ENCODE measurements at regions not wholly inside any gene's neighbourhood (a gene's known extent, or its start where the extent isn't known, plus 50 kb on each side); places are given as distances from the start of the nearest gene placed in this dataset.

GRCh38 chr13:85575110-85575509, 224.1 kb downstream of the SLITRK6 start:
- no peak overlapping the region for H3K9ac ChIP-seq (ENCODE audit: low read length)
- H2AFZ ChIP-seq (ENCODE audit: low read depth, low read length, poor library complexity, severe bottlenecking) = no peak overlapping the region
- H3K9me3 ChIP-seq (ENCODE audit: control insufficient read depth in 1 of 2, insufficient read depth in 1 of 2, low read depth in 1 of 2, low read length in 2 of 2) = no peaks in the 10 kb centered on the region
- no peak for DNase-seq (ENCODE audit: low read depth, low spot score)
- RAD21 ChIA-PET (ENCODE audit: low non-redundant PET in 1 of 2, low total read pairs in 2 of 2, uncharacterized antibody in 2 of 2, unreplicated experiment in 2 of 2) = no interaction called here
- POLR2A ChIA-PET = no interaction called here
- no peaks in the 10 kb centered on the region for H3K36me3 ChIP-seq (ENCODE audit: control insufficient read depth in 1 of 2, insufficient read depth in 2 of 2, low read length in 2 of 2)
- intact Hi-C loops (cut with micrococcal nuclease) = no loop called here
- H3K4me3 ChIP-seq (replicated peaks in 1 of 2; ENCODE audit: low read depth in 1 of 2, low read length in 2 of 2) = no peak overlapping the region
- CTCF ChIA-PET = no interaction called here
- TF ChIP-seq CTCF (IDR thresholded peaks at IDR 0.05 in 2 of 3, conservative IDR thresholded peaks at IDR 0.05 in 1 of 3; ENCODE audit: borderline replicate concordance in 1 of 3, insufficient read depth in 1 of 3, low read depth in 2 of 3, low read length in 2 of 3) = no peak
- no peak for TF ChIP-seq ZFX (IDR thresholded peaks at IDR 0.05)
- TF ChIP-seq REST (IDR thresholded peaks at IDR 0.05; ENCODE audit: low read depth) = no peak
- no peak for TF ChIP-seq ZBTB33 (IDR thresholded peaks at IDR 0.05; ENCODE audit: extremely low read depth, insufficient replicate concordance, low read length)
- no peak for TF ChIP-seq POLR2AphosphoS5 (IDR thresholded peaks at IDR 0.05; ENCODE audit: low read depth, low read length)
- TF ChIP-seq EZH2 (IDR thresholded peaks at IDR 0.05) = no peak
- TF ChIP-seq RAD21 (IDR thresholded peaks at IDR 0.05; ENCODE audit: low read depth) = no peak
- no peak for TF ChIP-seq CBX3 (IDR thresholded peaks at IDR 0.05; ENCODE audit: low read depth)
- TF ChIP-seq YY1 (IDR thresholded peaks at IDR 0.05; ENCODE audit: extremely low read depth, insufficient replicate concordance, low read depth, low read length) = no peak
- TF ChIP-seq ELF1 (IDR thresholded peaks at IDR 0.05; ENCODE audit: borderline replicate concordance, low read depth) = no peak
- no peak for TF ChIP-seq ATF3 (IDR thresholded peaks at IDR 0.05)
- no peak for TF ChIP-seq EGR1 (IDR thresholded peaks at IDR 0.05; ENCODE audit: low read depth)
- TF ChIP-seq CEBPB (IDR thresholded peaks at IDR 0.05; ENCODE audit: low read depth) = no peak
- TF ChIP-seq ZNF274 (IDR thresholded peaks at IDR 0.05; ENCODE audit: low read depth, low read length) = no peak
- no peaks in the 10 kb centered on the region for H3K27me3 ChIP-seq (ENCODE audit: insufficient read depth, low read length)
- no peaks in the 10 kb centered on the region for H4K20me1 ChIP-seq (ENCODE audit: insufficient read depth)
- no peak for ATAC-seq
- H3K4me2 ChIP-seq (ENCODE audit: low read length) = no peak overlapping the region
- no peaks in the 10 kb centered on the region for H3K4me1 ChIP-seq (ENCODE audit: control insufficient read depth in 1 of 2, insufficient read depth in 2 of 2, low read length in 2 of 2)
- no TSS peak for BruUV-seq (replicated peaks)
- H3K27ac ChIP-seq (ENCODE audit: low read depth, low read length) = no peak overlapping the region
- no peaks in the 10 kb centered on the region for H3K9me2 ChIP-seq (ENCODE audit: insufficient read depth)
- H3K79me2 ChIP-seq (ENCODE audit: insufficient read depth, low read length) = no peaks in the 10 kb centered on the region

Data from HCT116 (cell line).